ENCODE measurements at regions not wholly inside any gene's neighbourhood (a gene's known extent, or its start where the extent isn't known, plus 50 kb on each side); places are given as distances from the start of the nearest gene placed in this dataset.
"Not testable (repeated sequence)": the region's sequence is repeated elsewhere in the genome, so short reads cannot be mapped to it uniquely, and the experiment has no call there.

- ATAC-seq, result no peak
These were observed 178.8 kb downstream of the RPRM start for GRCh38 chr2:153299809-153300208.

DNA sequence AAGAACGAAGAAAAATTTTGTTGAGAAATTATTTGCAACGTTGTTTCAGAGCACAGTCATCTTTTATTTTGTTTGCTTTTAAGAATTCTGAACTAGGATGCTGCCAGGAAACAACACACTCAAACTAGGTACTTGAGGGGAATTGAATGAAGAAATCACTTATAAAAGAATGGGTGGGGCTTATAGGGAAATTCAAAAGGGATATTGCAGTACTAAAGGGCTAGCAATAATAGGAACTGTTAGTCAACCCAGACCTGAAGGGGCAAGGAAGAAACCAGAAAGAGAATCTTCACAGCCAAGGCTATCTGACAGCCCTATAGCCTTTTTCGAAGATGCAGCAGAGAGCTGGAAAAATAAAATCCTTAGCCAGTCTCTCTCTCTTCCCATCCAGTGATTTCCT lies 179.3 kb downstream of the RPRM start:
- ATAC-seq, result no peak

GRCh38 chr2:153294199-153294786 lies 184.3 kb downstream of the RPRM start:
- no peak for ATAC-seq

GRCh38 chr2:153291718-153292117 lies 186.8 kb downstream of the RPRM start:
- no peak for ATAC-seq

DNA sequence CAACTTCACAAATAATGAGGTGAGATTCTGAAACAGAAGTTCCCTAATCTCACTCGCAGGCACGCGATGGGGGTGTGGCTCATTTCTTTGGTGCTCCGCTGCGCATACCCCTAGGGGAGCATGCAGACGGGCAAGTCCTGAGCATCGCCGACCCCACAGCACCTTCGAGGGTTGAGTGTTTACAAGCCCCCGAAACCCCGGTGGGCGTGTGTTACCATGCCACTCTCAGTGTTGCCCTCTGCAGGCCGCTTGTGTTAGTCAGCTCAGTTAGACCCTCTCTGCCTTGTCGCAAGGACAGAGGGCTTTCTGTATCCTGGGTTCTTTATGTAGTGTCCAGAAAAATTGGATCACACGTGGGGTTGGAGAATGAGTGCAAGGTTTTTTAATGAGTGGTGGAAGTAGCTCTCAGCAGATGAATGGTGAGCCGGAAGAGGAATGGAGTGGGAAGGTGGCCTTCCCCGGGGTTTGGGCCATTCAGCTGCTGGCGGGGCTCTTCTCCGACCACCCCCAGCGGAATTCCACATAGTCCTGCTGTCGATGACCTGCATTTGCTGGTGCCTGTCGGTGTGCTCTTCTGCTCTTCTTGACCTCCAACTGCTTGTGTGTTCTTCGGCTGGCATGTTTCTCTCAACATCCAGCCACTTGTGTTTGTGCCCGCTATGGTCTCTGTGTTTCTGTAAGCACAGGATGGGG lies 191.3 kb downstream of the RPRM start:
- ATAC-seq, result no peak

DNA sequence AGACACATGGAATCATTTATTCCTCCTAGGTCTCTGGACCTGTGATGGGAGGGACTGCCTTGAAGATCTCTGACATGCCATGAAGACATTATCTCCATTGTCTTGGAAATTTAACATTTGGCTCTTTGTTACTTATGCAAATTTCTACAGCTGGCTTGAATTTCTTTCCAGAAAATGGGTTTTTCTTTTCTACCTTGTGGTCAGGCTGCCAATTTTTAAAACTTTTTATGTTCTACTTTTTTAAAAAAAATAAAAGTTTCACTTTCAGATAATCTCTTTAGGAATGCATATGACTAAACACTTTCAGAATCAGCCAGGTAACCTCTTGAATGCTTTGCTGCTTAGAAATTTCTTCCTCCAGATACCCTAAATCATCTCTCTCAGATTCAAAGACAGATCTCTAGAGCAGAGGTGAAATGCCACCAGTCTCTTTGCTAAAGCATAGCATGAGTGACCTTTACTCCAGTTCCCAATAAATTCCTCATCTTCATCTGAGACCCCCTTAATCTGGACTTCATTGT lies 209.6 kb downstream of the RPRM start:
- no peak for ATAC-seq

GRCh38 chr2:153256876-153257275 lies 221.7 kb downstream of the RPRM start:
- ATAC-seq, result not testable (repeated sequence)

DNA sequence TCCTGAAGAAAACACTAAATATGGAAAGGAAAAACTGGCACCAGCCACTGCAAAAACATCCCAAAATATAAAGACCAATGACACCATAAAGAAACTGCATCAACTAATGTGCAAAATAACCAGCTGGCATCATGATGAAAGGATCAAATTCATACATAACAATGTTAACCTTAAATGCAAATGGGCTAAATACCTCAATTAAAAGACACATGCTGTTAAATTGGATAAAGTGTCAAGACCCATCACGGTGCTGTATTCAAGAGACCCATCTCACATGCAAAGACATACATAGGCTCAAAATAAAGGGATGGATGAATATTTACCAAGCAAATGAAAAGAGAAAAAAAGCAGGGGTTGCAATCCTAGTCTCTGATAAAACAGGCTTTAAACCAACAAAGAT lies 231.9 kb downstream of the RPRM start:
- ATAC-seq, result not testable (repeated sequence)

DNA sequence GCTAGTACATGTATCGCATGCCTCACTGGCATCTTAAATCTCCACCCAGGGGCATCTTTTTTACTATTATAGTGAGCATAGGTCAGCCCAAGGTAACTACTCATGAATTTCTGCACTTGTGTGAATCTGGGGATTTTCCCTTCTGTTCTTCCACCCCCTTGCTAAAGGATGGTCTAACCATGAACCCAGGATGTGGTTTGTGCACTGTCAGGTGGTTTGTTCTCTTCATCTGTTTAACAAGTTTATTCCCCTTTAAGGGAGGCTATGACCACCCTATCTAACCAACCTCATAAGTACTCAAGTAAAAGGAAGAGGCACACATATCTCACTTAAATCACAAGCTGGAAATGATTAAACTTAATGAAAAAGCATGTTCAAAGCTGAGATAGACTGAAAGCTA lies 243.0 kb downstream of the RPRM start:
- no peak for ATAC-seq

DNA sequence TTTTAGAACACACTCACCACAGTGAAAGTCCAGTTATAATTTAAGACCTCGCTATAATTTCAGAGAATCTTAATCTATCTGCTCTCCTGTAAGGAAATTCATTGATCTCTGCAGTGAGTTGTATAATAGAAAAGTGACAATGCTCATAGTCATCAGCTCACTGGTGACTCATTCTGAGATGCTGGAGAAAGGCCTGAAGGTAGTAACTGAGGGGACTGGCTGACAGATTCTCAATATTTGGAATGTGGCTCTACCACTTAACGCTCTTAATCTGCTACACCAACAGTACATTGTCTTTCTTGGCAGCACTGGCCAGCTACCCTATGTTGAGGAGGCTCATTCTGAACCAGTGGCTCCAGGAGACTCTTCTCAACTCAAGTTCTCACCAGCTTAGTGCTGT lies 246.1 kb downstream of the RPRM start:
- no peak for ATAC-seq

GRCh38 chr2:153230977-153231376 lies 247.6 kb downstream of the RPRM start:
- no peak for ATAC-seq

- no peak for ATAC-seq
These were observed 249.7 kb downstream of the RPRM start for GRCh38 chr2:153228904-153229303.

- ATAC-seq, result no peak
These were observed 250.6 kb downstream of the RPRM start for GRCh38 chr2:153227981-153228380.

- ATAC-seq, result no peak
These were observed 256.1 kb downstream of the RPRM start for GRCh38 chr2:153222231-153223165.

DNA sequence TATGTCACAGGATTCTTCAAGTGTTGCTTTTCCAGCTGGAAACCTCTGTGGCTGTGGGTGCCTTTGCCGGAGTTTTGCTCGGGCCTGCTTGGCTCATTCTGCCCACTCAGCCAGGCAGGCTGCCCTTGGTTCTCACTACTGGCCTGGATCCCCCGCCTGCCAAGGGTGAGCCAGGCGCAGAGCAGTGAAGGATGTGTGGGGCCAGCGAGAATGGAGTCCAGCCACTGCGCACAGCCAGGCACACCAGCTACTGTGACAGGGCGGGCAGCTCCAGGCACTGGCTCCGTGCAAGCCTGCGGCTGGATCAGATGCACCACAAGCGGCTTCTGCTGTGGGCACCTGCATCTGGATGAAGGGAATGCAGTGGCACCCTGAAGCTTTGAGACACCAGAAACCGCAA lies 257.1 kb downstream of the RPRM start:
- ATAC-seq, result no peak

- ATAC-seq, result no peak
These were observed 257.5 kb downstream of the RPRM start for GRCh38 chr2:153221087-153221486.

- ATAC-seq, result no peak
These were observed 259.7 kb downstream of the RPRM start for GRCh38 chr2:153218851-153219250.

DNA sequence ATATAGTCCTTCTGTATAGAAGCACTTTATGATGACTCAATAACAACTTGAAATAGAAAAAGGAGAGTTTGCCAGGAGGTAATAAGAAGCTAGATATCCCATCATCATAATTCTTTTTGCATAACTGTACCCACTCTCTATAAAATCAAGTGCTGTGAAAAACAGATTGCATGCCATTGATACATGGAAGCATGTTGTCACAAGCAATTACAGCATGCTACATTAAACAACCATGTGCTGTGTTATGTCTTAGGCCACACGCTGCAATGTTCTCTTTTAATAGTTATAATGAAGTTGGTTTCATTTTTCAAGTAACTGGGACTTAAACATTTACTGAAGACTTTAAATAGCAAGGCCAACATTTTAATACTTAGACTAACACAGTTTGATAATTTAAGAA lies 264.2 kb downstream of the RPRM start:
- no peak for ATAC-seq

GRCh38 chr2:153213022-153213421 lies 265.5 kb downstream of the RPRM start:
- no peak for ATAC-seq

GRCh38 chr2:153197402-153198386 lies 280.9 kb downstream of the RPRM start:
- no peak for ATAC-seq

- ATAC-seq, result peak; percentile 31
These were observed 282.0 kb downstream of the RPRM start for GRCh38 chr2:153196378-153197058.
